ENCODE measurements at regions not wholly inside any gene's neighbourhood (a gene's known extent, or its start where the extent isn't known, plus 50 kb on each side); places are given as distances from the start of the nearest gene placed in this dataset.
"Not testable (repeated sequence)": the region's sequence is repeated elsewhere in the genome, so short reads cannot be mapped to it uniquely, and the experiment has no call there.

DNA sequence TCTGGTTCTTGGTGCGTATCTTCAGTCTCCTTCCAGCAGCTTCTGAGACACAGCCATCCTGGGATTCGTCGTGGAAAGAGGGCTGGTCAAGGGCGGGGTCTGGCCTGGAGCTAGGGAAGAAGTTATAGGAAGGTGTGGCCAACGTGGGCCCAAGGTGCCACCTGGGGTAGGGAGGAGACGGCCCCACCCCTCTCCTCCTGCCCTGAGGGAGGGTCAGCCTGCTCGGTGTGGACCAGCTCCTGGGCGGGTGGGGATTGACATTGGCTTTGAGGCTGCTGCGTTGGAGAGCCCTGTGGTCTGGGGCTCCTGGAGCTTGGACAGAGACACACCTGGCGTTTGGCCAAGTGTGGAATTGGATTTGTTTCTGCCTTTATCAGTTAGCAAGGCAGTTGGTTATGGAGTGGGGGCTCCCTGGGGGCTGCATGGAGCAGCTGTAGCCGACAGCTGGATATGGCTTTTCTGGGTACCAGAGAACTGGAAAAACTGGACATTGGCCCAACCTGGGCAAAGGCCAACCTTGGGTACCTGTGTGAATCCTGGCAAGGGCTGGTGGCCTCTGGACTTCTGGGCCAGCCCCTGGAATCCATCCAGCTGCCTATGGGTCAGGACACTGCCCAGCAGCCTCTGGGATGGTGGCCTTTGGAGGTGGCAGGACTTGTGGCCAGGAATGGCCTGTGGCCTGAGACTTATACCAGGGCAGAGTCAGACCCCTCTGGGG, 75.7 kb upstream of the PPP1R26 start:
- no peak for DNase-seq (ENCODE audit: low spot score)

DNA sequence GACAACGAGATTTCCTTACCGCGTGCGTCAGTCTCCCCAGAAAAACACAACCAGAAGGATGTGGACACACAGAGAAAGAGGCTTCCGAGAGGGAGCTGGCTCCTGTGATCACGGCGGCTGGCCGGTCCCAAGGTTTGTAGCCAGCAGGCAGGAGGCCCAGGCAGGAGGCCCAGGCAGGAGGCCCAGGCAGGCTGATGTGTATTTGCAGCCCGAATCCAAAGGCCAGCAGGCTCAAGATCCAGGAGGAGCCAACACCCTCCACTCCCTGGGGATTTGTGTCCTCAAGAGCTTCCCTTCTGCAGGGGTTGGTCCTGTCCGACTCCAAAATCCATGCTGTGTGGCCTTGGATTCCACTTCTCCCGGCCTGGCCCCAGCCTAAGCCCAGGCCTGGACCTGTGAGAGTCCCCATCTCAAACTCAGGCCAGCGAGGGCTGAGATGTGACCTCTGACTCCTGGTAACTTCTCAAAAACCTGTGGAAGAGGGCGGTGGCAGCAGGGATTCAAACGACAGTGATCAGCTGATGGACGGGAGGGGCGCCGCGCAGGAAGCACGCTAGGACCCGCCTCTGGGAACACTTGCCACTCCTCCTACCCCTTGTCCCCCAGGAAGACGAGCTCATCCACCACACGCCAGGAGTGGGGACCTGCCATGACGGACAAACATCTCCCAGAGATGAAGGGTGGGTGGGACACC, 75.0 kb upstream of the PPP1R26 start:
- no peak for DNase-seq (ENCODE audit: low spot score)

DNA sequence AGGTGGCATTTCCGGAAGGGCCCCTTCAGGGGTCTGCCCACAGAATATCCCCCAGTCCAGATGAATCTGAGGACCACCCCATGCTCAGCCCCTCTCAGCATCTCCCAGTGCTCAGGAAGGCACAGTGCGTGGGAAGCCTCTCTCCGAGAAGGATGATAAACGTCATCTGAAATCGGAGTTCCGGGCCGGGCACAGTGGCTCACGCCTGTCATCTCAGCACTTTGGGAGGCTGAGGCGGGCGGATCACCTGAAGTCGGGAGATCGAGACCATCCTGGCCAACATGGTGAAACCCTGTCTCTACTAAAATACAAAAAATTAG, 74.5 kb upstream of the PPP1R26 start:
- DNase-seq (ENCODE audit: low spot score), result not testable (repeated sequence)

DNA sequence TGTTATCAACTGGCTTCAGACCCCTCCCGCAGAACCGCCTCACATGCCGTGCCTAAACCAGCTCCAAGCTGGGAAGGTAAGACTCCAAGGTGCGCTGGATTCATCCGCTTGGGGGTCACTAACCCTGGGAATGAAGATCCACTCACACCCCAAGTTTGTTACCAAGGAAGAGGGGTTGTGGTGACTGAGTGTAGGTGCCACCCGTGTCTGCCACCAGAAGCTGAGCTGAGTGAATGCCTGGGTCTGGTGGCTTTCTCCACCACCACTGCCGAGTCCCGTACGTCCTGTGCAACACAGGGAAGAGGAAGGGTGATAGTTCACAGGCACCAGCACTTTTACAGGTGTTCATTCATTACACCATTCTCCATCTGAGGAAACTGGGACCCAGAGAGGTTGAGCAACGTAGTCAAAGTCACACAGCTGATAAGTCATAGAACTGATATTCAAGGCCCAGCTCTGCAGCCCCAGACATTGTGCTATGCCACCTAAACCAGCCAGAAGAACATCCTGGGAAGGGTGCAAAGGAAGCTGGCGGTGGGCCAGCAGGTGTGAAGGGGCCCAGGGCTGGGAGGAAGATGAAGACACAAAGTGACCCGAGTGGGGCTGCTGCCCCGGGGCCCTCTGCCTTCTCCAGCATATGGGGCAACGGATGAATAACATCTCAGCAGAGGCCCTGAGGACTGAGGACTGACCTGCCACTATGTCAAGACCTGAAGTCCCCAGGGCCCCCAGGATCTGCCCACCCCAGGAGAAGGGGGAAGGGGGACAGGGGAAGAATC, 70.9 kb upstream of the PPP1R26 start:
- no peak for DNase-seq (ENCODE audit: low spot score)

DNA sequence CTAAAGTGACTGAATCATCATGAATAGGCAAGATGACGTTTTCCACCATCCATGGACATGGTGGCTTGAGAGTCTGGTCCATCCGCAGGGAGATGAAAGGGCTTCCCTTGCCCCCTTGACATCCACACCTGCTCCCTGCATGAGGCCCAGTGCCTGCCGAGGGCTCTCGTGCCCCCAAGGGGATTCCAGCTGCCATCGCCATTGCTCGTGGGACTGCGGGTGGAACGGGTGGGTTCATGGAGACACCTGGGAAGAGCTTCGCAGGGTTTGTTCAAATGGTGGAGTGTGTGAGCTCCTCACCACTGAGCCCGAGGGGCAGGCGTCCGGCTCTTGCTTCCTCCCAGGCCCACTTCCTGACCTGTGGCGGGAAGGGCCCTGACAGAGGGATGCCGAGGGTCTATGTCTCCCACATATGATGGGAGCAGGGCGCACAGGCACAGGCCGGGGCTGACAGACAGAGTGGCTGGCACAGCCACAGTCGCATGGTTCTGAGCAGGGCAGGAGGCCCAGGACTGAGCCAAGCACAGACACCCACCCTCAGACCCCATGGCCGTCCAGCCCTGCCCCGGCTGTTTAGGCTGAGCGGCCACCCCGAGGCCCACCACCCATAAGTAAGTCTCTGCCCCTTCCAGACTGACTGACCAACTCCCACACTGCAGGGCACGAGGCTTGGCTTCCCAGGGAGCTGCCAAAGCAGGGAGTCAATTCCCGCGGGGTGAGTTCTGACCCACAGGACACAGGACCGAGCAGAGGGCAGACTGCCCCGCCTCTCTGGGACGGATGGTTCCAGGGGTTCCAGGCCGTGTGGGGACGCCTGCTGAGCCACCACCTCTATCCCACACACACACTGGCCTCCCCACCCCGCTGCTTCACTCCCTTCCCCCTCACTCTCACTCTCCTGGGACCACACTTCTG, 70.0 kb upstream of the PPP1R26 start:
- no peak for DNase-seq (ENCODE audit: low spot score)

DNA sequence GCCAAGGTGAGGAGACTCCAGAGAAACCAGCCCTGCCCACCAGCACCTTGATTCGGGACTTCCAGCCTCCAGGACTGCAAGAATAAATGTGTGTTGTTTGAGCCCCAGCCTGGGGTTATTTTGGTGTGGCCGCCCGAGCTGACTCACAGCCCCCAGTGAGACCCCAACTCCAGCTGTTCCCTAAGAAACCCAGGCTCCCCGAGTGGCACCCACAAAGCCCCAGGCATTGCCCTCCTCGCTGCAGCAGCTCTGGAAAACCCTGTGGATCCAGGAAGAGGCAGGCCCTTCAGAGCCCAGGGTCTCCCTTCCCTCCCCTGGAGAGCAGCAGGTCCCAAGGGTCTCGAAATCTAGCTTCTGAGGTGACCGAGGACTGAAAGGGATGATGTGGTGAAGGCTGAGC, 69.2 kb upstream of the PPP1R26 start:
- DNase-seq (ENCODE audit: low spot score), result no peak

DNA sequence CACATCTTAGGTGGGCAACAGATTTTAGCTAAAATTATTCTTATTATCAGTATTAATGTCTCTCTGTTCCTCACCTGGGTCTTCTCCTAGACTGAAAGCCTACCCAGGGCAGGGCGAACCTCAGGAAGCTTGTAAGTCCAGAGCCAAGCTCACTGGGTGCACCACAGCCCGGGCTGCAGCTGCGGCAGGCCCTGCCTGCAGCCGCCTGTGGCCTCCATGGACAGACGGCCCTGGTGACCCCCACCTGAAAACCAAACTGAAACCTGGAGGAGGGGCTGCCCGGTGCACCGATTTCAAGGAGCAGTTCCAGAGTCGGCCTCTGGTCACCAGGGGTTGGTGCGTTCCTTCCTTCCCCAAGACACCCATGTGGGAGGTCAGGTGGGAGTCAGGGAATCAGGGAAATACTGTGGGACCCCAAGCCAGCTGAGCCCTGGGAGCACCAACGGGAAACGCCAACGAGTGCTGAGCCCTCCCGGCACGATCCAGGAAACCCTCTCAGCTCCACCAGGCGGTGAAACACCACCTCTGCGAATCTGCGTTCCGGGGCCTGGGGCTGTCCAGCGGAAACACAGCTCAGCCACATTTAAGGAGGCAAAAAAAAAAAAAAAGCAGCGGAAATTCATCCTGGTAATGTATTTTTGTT, 68.6 kb upstream of the PPP1R26 start:
- DNase-seq (ENCODE audit: low spot score), result no peak

DNA sequence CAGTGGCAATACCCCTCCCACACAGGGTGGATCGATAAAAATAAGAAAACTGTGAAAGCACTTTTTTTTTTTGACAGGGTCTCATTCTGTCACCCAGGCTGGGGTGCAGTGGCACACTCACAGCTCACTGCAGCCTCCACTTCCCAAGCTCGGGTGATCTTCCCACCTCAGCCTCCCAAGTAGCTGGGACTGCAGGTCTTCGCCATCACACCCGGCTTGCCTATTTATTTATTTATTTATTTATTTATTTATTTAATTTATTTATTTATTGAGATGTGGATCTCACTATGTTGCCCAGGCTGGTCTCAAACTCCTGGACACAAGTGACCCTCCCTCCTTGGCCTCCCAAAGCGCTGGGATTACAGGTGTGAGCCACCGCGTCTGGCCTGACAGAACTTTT, 68.0 kb upstream of the PPP1R26 start:
- DNase-seq (ENCODE audit: low spot score), result not testable (repeated sequence)

DNA sequence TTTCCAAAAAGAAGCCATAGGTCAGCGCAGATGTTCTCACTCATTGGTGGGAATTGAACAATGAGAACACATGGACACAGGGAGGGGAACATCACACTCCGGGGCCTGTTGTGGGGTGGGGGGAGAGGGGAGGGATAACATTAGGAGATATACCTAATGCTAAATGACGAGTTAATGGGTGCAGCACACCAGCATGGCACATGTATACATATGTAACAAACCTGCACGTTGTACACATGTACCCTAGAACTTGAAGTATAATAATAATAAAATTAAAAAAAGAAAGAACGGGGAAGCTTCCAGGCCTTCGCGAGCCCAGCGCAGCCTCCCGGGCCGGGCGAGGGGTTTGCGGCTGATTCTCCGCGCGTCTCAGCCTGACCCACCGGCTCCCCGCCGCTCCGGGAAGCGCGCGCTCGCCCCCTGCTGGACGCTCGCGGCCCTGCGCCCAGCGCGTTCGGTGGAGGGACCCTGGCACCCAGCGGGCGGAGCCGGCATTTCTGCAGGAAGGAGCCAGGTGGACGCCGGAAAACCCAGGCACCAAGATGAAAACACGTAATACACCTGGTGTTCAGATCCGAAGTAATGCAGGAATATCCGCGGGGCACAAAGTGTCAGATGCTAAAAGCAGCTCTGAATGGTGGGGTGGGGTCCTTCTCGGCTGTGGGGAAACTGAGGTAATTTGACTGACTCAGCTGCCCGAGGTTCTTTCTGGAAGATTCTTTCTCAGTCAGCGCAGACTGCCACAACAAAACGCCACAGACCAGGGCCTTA, 67.1 kb upstream of the PPP1R26 start:
- DNase-seq (ENCODE audit: low spot score), result peak; percentile 48

DNA sequence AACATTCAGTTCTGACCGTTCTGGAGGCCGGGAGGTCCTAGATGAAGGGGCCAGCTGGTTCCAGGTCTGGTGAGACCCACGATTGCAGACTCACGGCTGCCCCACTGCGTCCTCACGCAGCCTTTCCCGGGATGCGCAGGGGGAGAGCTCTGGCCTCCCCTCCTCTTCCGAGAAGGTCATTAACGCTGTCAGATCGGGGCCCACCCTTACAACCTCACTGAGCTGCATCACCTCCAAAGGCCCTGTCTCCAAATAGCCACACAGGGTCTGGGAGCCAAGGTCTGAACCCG, 66.6 kb upstream of the PPP1R26 start:
- DNase-seq (ENCODE audit: low spot score), result no peak

DNA sequence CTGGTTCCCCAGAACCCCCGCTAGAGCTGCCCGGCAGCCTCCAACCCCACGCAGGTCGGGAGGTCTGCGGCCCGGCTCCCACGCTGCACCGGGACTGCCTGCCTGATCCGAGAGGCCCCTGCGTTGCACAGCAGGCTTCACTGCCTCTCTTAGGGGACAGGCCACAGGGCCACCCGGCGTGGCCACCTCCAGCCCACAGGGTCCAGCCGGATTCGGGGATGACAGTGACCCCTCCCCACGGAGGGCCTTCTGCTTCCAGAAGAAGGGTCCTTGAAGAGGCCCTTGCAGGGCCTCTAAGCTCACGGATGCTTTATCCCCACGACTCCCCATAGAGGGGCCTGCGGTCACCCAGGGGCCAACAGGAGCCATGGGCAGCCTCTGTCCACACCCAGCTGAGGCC, 66.1 kb upstream of the PPP1R26 start:
- DNase-seq (ENCODE audit: low spot score), result no peak

DNA sequence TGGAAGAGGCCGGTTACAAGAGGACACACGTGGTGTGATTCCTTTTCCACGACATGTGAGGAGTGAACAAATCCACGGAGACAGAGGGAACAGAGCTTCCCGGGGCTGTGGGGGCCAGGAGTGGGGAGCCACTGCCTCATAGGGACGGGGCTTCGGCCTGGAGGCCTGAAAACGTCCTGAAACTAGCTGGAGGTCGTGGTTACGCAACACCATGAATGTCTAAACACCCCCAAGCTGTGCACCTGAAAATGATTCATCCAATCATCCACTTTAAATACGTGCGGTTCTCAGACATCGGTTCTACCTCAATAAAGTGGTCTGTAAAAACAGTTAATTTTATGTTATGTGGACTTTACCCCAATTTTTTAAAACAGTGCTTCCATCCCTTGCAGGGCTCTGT, 65.3 kb upstream of the PPP1R26 start:
- no peak for DNase-seq (ENCODE audit: low spot score)

DNA sequence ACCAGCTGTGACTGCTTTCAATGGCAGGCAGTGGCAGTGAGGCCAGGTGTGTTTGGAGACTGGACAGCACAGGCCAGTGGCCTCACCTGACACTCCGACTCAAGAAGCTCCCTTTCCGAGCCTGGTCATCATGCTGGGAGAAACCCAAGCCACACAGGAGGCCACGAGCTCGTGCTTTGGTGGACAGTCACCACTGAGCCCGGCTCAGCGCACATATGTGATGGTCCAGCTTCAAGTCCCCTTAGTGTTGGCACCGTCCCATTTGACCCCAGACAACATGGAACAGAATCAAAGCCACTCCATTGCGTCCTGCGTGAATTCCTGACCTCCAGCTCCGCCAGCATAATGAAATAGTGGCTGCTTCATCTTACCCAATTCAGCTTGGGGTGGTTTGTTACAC, 64.0 kb upstream of the PPP1R26 start:
- no peak for DNase-seq (ENCODE audit: low spot score)

DNA sequence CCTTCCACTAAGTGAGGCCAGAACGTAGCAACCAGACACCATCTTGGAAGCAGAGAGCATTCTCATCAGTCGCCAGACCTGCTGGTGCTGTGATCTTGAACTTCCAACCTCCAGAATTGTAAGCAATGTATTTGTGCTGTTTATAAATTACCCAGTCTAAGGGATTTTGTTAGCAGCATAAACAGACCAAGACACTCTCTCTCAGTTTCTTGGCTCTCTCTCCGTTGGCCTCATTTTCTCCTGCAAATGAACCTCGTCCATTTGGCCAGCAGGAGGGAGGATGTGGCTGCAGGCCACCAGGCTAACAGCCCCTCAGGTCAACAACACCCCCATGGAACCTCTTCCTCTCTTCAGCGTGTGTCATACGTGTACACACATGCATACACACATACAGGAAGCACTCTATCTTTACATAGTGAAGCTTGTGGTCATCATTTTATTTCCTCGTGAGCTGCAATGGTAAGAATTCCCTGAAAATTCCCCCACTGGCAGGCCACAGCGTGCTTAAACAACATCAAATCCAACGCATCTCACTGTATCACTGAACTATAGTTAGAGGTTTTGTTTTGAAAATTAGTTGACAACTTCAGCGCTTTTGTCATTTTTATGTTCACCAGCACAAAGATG, 62.8 kb upstream of the PPP1R26 start:
- no peak for DNase-seq (ENCODE audit: low spot score)

DNA sequence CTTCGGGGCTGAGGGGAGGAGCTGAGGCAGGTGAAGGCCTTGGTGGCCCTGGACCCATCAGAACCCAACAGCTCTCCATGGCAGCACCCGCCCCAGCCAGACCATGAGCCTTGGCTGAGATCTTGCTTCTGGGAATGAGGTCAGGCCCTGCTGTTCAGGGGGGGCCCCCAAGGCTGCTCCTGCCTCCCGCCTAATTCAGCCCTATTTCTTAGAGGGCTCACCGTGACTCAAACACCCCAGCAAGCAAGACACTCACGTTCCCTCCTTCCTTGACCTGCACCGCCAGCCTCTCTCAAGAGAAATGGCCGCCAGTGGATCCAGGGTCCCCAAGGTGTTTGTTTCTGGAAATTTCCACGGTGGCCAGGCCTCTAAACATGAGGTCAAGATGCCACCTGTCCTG, 61.4 kb upstream of the PPP1R26 start:
- DNase-seq (ENCODE audit: low spot score), result no peak

DNA sequence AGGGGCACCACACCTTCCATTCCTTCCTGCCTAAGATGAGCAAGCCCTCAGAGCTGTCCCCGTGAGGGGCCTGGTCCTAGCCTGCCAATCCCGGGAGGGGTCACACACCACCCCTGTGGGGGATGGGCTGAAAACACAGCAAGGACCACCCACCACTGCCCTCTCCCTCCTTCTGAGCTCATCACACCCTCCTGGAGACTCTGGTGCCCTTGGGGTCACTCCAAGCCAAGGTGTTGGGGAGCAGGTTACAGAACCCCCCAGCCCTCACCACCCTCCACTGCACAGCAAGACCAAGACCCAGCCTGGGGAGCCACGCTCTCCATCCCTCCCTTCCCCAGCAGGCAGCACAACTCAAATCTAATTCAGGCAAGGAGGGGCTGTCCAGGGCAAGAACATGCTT, 60.5 kb upstream of the PPP1R26 start:
- DNase-seq (ENCODE audit: low spot score), result no peak

DNA sequence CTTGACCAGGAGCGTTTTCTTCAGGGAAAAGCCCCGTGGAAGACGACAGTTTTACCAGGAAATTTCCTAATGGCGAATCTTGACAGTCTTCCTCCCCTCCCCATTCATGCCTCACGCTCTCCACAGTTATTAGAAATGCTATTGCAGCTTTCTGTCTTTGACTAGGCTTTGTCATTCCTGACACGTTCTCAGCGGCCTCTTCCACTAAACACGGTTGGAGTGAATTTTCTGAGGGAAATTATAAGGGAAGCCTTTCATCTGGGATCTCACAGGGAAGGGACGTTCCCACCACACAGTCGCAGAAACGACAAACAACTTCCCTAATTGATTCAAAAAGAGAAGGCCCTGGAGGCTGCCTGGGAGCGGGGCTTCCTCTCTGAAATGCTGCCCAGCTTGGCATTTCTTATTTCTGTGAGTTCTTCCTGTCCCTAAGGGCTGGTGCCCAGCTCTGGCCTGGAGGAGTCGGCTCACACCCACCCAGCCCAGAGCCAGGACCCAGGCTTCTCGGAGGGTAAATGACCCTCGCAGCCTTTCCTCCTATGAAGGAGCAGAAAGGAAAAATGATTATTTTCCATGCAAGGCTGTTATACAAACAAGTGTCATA, 57.1 kb upstream of the PPP1R26 start:
- no peak for DNase-seq (ENCODE audit: low spot score)

DNA sequence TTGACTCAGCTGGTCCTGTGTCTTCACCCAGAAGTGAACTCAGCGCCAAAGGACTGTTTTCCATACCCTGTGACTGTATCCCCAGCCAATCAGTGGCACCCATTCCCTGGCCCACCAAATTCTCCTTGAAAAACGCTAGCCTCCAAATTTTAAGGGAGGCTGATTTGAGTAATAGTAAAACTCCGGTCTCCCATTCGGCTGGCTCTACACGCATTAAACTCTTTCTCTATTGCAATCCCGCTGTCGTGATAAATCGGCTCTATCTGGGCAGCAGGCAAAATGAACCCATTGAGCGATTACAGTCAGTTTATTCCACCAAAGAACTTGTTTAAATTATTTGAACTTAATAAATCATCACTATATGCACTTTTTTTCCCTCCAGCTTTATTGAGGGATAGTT, 55.9 kb upstream of the PPP1R26 start:
- DNase-seq (ENCODE audit: low spot score), result no peak
